ENCODE measurements at regions not wholly inside any gene's neighbourhood (a gene's known extent, or its start where the extent isn't known, plus 50 kb on each side); places are given as distances from the start of the nearest gene placed in this dataset.

- DNase-seq (ENCODE audit: extremely low spot score), result no peak
- ChIA-PET POLR2A (no interaction called here), CTCF (interaction anchor here (1.8 kb wide), 1 partner anchor 14 kb away, joined by 5 read pairs; no protein-coding TSS in a partner anchor)
- no peak for TF ChIP-seq CTCF (IDR thresholded peaks at IDR 0.05; ENCODE audit: control extremely low read depth, extremely low read depth, low read depth, missing control alignments)
Observed at GRCh38 chr5:74122979-74123590, 497.1 kb downstream of the ARHGEF28 start.

GRCh38 chr5:74122175-74122574 lies 496.2 kb downstream of the ARHGEF28 start:
- POLR2A ChIA-PET, result no interaction called here
- TF ChIP-seq CTCF (IDR thresholded peaks at IDR 0.05; ENCODE audit: control extremely low read depth, extremely low read depth, low read depth, missing control alignments), result no peak
- CTCF ChIA-PET, result interaction anchor here (1.8 kb wide), 1 partner anchor 14 kb away, joined by 5 read pairs; no protein-coding TSS in a partner anchor
- DNase-seq (ENCODE audit: extremely low spot score), result no peak

- POLR2A ChIA-PET, result no interaction called here
- CTCF ChIA-PET, result no interaction called here
- no peak for DNase-seq (ENCODE audit: extremely low spot score)
- no peak for TF ChIP-seq CTCF (IDR thresholded peaks at IDR 0.05; ENCODE audit: control extremely low read depth, extremely low read depth, low read depth, missing control alignments)
Observed at GRCh38 chr5:74120585-74120984, 494.6 kb downstream of the ARHGEF28 start.

GRCh38 chr5:74118071-74118470 lies 492.1 kb downstream of the ARHGEF28 start:
- ChIA-PET POLR2A (no interaction called here), CTCF (interaction anchor here (0.7 to 2.5 kb wide), 7 partner anchors 9 to 23 kb away, joined by 3 to 8 read pairs (median 3); no protein-coding TSS in a partner anchor)
- DNase-seq (ENCODE audit: extremely low spot score), result no peak
- TF ChIP-seq CTCF (IDR thresholded peaks at IDR 0.05; ENCODE audit: control extremely low read depth, extremely low read depth, low read depth, missing control alignments), result no peak

GRCh38 chr5:74116984-74117383 lies 491.0 kb downstream of the ARHGEF28 start:
- ChIA-PET CTCF (interaction anchor here (1.5 to 2.5 kb wide), 3 partner anchors 10 to 21 kb away, joined by 3 to 8 read pairs (median 7); no protein-coding TSS in a partner anchor), POLR2A (no interaction called here)
- DNase-seq (ENCODE audit: extremely low spot score), result no peak
- TF ChIP-seq CTCF (IDR thresholded peaks at IDR 0.05; ENCODE audit: control extremely low read depth, extremely low read depth, low read depth, missing control alignments), result no peak

GRCh38 chr5:74116266-74116665 lies 490.3 kb downstream of the ARHGEF28 start:
- TF ChIP-seq CTCF (IDR thresholded peaks at IDR 0.05; ENCODE audit: control extremely low read depth, extremely low read depth, low read depth, missing control alignments), result no peak
- no peak for DNase-seq (ENCODE audit: extremely low spot score)
- POLR2A ChIA-PET, result no interaction called here
- CTCF ChIA-PET, result interaction anchor here (2.5 kb wide), 1 partner anchor 20 kb away, joined by 8 read pairs; no protein-coding TSS in a partner anchor

All from GM10248 (cell line).